PFSK-1 (cell line): ENCODE measurements at regions not wholly inside any gene's neighbourhood (a gene's known extent, or its start where the extent isn't known, plus 50 kb on each side); places are given as distances from the start of the nearest gene placed in this dataset.

Experiments
- FOXP2 ChIP-seq: optimal IDR thresholded peaks from 2 replicates; pipeline ENCODE3; 2011; ENCODE audit warnings: borderline replicate concordance, control low read depth, inconsistent platforms; ENCODE audit not compliant: insufficient read depth; ENCODE audit errors: extremely low read length, extremely low read depth
- POLR2AphosphoS5 ChIP-seq: IDR thresholded peaks from 2 replicates; pipeline ENCODE4 v1.6.1; 2012; ENCODE audit warnings: low read depth, mild to moderate bottlenecking, control low read depth, low read length, moderate library complexity
- REST ChIP-seq, 2 experiments: IDR thresholded peaks; 2 replicates each; pipeline versions ENCODE4 v1.6.1 to v1.8.0; 2011 to 2012; ENCODE audit warnings: low read depth in 2 of 2, low read length in 2 of 2, control low read depth in 1 of 2, inconsistent platforms in 1 of 2, mild to moderate bottlenecking in 1 of 2, moderate library complexity in 1 of 2; ENCODE audit not compliant: insufficient read depth in 1 of 2
- SIN3A ChIP-seq: IDR thresholded peaks from 2 replicates; pipeline ENCODE4 v1.6.1; 2012; ENCODE audit warnings: mild to moderate bottlenecking, low read length, moderate library complexity, borderline replicate concordance; ENCODE audit not compliant: insufficient read depth
- TAF1 ChIP-seq: IDR thresholded peaks from 2 replicates; pipeline ENCODE4 v1.6.1; 2012; ENCODE audit warnings: low read length, control low read depth, borderline replicate concordance; ENCODE audit not compliant: insufficient read depth

- TF ChIP-seq SIN3A (no peak), POLR2AphosphoS5 (no peak), FOXP2 (no peak), REST (IDR thresholded peaks at IDR 0.05; ENCODE audit: insufficient read depth in 1 of 2, low read depth in 2 of 2, low read length in 2 of 2) (no peak), TAF1 (no peak)
Measured at GRCh38 chr11:70012134-70012733, 65.9 kb upstream of the ANO1 start.

GRCh38 chr11:70014291-70014690, 63.8 kb upstream of the ANO1 start:
- TF ChIP-seq POLR2AphosphoS5, result no peak
- TF ChIP-seq FOXP2, result no peak
- TF ChIP-seq REST (IDR thresholded peaks at IDR 0.05; ENCODE audit: insufficient read depth in 1 of 2, low read depth in 2 of 2, low read length in 2 of 2), result no peak
- no peak for TF ChIP-seq SIN3A
- no peak for TF ChIP-seq TAF1

- no peak for TF ChIP-seq REST (IDR thresholded peaks at IDR 0.05; ENCODE audit: insufficient read depth in 1 of 2, low read depth in 2 of 2, low read length in 2 of 2)
- no peak for TF ChIP-seq FOXP2
- no peak for TF ChIP-seq TAF1
- TF ChIP-seq POLR2AphosphoS5, result no peak
- no peak for TF ChIP-seq SIN3A
Measured at GRCh38 chr11:70016666-70017367, 61.3 kb upstream of the ANO1 start.

GRCh38 chr11:70018816-70019215, 59.3 kb upstream of the ANO1 start:
- TF ChIP-seq SIN3A (no peak), FOXP2 (no peak), TAF1 (no peak), POLR2AphosphoS5 (no peak)

- no peak for TF ChIP-seq FOXP2
- TF ChIP-seq REST (IDR thresholded peaks at IDR 0.05; ENCODE audit: insufficient read depth in 1 of 2, low read depth in 2 of 2, low read length in 2 of 2), result no peak
- no peak for TF ChIP-seq SIN3A
- no peak for TF ChIP-seq POLR2AphosphoS5
- no peak for TF ChIP-seq TAF1
Measured at GRCh38 chr11:70019576-70020011, 58.5 kb upstream of the ANO1 start.
